HUES48 (cell line): ENCODE measurements at regions not wholly inside any gene's neighbourhood (a gene's known extent, or its start where the extent isn't known, plus 50 kb on each side); places are given as distances from the start of the nearest gene placed in this dataset.
"Not testable (repeated sequence)": the region's sequence is repeated elsewhere in the genome, so short reads cannot be mapped to it uniquely, and the experiment has no call there.

Experiments
- H3K27ac ChIP-seq: one replicate; pipeline ENCODE4 v1.7.0; 2013; ENCODE audit warnings: low read depth, low read length, inconsistent platforms
- H3K27me3 ChIP-seq: 2 replicates; pipeline ENCODE4 v1.6.1; 2013; ENCODE audit warnings: mild to moderate bottlenecking, low read length; ENCODE audit not compliant: control insufficient read depth, insufficient read depth
- H3K36me3 ChIP-seq: 2 replicates; pipeline ENCODE4 v1.6.1; 2013; ENCODE audit warnings: low read length; ENCODE audit not compliant: control insufficient read depth, insufficient read depth
- H3K4me1 ChIP-seq: 2 replicates; pipeline ENCODE4 v1.6.1; 2013; ENCODE audit warnings: mild to moderate bottlenecking, low read length; ENCODE audit not compliant: control insufficient read depth, insufficient read depth
- H3K4me3 ChIP-seq: 2 replicates; pipeline ENCODE4 v1.5.1; 2013; ENCODE audit warnings: mild to moderate bottlenecking, low read depth, low read length
- H3K9ac ChIP-seq: 2 replicates; pipeline ENCODE4 v1.6.1; 2013; ENCODE audit warnings: mild to moderate bottlenecking, low read depth, low read length, moderate library complexity
- H3K9me3 ChIP-seq: 2 replicates; pipeline ENCODE4 v1.6.1; 2013; ENCODE audit warnings: low read length; ENCODE audit not compliant: control insufficient read depth, insufficient read depth

GRCh38 chr5:136864960-136865359 is 499.6 kb upstream of the TRPC7 start:
- Histone ChIP-seq H3K4me3 (no peak overlapping the region), H3K27me3 (no peaks in the 10 kb centered on the region), H3K27ac (no peak overlapping the region), H3K9ac (no peak overlapping the region), H3K36me3 (no peaks in the 10 kb centered on the region), H3K4me1 (peaks cover 12% of the 10 kb centered on the region), H3K9me3 (no peaks in the 10 kb centered on the region)

GRCh38 chr5:136856648-136857047 is 491.3 kb upstream of the TRPC7 start:
- Histone ChIP-seq H3K9me3 (no peaks in the 10 kb centered on the region; the same call in 1 of the 2 replicates), H3K4me1 (no peaks in the 10 kb centered on the region), H3K9ac (no peak overlapping the region), H3K36me3 (no peaks in the 10 kb centered on the region), H3K27me3 (no peaks in the 10 kb centered on the region), H3K27ac (no peak overlapping the region), H3K4me3 (no peak overlapping the region)

- H3K27me3 ChIP-seq, result no peaks in the 10 kb centered on the region
- H3K36me3 ChIP-seq, result no peaks in the 10 kb centered on the region
- no peaks in the 10 kb centered on the region for H3K4me1 ChIP-seq
- no peak overlapping the region for H3K4me3 ChIP-seq
- no peaks in the 10 kb centered on the region; the same call in 1 of the 2 replicates for H3K9me3 ChIP-seq
- no peak overlapping the region for H3K9ac ChIP-seq
- no peak overlapping the region for H3K27ac ChIP-seq
Measured at GRCh38 chr5:136853971-136854370, 488.6 kb upstream of the TRPC7 start.

- no peaks in the 10 kb centered on the region for H3K27me3 ChIP-seq
Measured at GRCh38 chr5:136840601-136841000, 475.3 kb upstream of the TRPC7 start.

GRCh38 chr5:136836093-136836492 is 470.7 kb upstream of the TRPC7 start:
- Histone ChIP-seq H3K4me1 (no peaks in the 10 kb centered on the region), H3K27me3 (no peaks in the 10 kb centered on the region), H3K9me3 (no peaks in the 10 kb centered on the region)

More at GRCh38 chr5:136840601-136841000, 475.3 kb upstream of the TRPC7 start:
- Histone ChIP-seq H3K27ac (no peak overlapping the region), H3K9me3 (no peaks in the 10 kb centered on the region), H3K4me1 (no peaks in the 10 kb centered on the region), H3K36me3 (no peaks in the 10 kb centered on the region), H3K9ac (no peak overlapping the region), H3K4me3 (no peak overlapping the region)

GRCh38 chr5:136820848-136821247 is 455.5 kb upstream of the TRPC7 start:
- no peaks in the 10 kb centered on the region for H3K36me3 ChIP-seq

More at GRCh38 chr5:136836093-136836492, 470.7 kb upstream of the TRPC7 start:
- Histone ChIP-seq H3K9ac (no peak overlapping the region), H3K27ac (no peak overlapping the region), H3K4me3 (no peak overlapping the region), H3K36me3 (no peaks in the 10 kb centered on the region)

GRCh38 chr5:136819526-136820302 is 454.4 kb upstream of the TRPC7 start:
- H3K4me1 ChIP-seq, result no peaks in the 10 kb centered on the region
- no peaks in the 10 kb centered on the region for H3K27me3 ChIP-seq
- no peaks in the 10 kb centered on the region for H3K9me3 ChIP-seq
- H3K27ac ChIP-seq, result no peak overlapping the region
- H3K9ac ChIP-seq, result no peak overlapping the region
- no peak overlapping the region for H3K4me3 ChIP-seq
- no peaks in the 10 kb centered on the region for H3K36me3 ChIP-seq

More at GRCh38 chr5:136820848-136821247, 455.5 kb upstream of the TRPC7 start:
- Histone ChIP-seq H3K4me1 (no peaks in the 10 kb centered on the region), H3K27ac (no peak overlapping the region), H3K4me3 (no peak overlapping the region), H3K9ac (no peak overlapping the region), H3K9me3 (no peaks in the 10 kb centered on the region), H3K27me3 (no peaks in the 10 kb centered on the region)

DNA sequence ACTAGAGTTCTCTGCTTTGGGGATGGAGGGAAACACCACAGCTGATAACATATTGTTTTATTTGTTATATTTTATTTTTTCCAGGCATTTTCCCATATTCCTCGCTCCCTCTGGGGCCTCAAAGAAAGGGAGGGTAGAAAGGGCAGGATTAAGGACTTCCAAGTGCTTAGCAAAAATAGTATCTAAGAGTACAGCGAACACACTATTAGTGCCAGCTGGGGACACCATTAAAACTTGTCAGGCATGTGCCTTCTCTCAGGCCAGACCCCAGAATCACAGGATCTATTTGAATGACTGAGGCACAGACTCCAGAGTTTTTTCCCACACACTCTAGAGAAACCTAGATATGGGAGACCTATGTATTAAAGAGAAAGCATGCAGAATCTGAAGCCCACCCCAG is 451.0 kb upstream of the TRPC7 start:
- no peaks in the 10 kb centered on the region for H3K36me3 ChIP-seq
- H3K9ac ChIP-seq, result no peak overlapping the region
- H3K9me3 ChIP-seq, result no peaks in the 10 kb centered on the region
- H3K27me3 ChIP-seq, result no peaks in the 10 kb centered on the region
- H3K27ac ChIP-seq, result no peak overlapping the region
- H3K4me1 ChIP-seq, result no peaks in the 10 kb centered on the region
- no peak overlapping the region for H3K4me3 ChIP-seq

DNA sequence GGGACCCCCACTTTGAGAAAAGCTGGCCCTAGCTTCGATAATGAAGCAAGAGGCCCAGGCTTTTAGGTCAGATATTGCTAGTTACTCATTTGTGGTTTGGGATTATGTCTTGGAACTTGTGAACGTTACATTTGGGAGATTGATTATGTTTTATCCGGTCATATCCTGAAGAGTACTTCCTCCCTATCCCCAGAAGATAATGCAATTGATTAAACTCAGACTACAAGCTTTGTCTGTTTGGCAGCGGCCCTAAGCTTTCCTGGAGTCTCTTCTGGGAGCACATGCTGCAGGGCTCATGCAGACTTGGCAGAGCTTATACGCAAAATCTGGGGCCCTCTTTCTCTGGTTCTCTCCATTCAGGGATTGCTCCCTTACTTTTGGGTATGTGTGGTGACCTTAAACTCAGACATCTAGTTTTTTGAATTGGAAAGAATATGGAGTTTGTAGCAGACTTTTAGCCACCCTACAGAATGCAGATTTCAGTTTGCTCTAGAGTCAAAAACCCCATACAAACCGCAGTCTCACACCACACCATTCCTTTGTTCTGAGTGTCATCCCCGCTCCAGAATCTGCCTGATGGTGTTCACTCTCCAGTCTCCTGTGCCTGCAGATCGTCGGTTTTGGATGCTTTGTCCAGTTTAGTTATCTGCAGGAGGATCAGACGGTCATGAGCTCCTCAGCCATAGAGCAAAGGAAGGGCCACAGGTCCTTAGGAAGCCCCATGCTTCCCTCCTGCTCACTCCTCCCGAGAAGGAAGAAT is 449.5 kb upstream of the TRPC7 start:
- Histone ChIP-seq H3K27me3 (no peaks in the 10 kb centered on the region), H3K27ac (no peak overlapping the region), H3K4me1 (no peaks in the 10 kb centered on the region)

GRCh38 chr5:136812270-136812669 is 446.9 kb upstream of the TRPC7 start:
- not testable (repeated sequence) for H3K4me3 ChIP-seq, H3K27ac ChIP-seq, H3K27me3 ChIP-seq, H3K36me3 ChIP-seq, H3K4me1 ChIP-seq, H3K9me3 ChIP-seq, H3K9ac ChIP-seq

More for the DNA sequence above, 449.5 kb upstream of the TRPC7 start:
- Histone ChIP-seq H3K9me3 (no peaks in the 10 kb centered on the region), H3K9ac (no peak overlapping the region), H3K36me3 (no peaks in the 10 kb centered on the region), H3K4me3 (no peak overlapping the region)

DNA sequence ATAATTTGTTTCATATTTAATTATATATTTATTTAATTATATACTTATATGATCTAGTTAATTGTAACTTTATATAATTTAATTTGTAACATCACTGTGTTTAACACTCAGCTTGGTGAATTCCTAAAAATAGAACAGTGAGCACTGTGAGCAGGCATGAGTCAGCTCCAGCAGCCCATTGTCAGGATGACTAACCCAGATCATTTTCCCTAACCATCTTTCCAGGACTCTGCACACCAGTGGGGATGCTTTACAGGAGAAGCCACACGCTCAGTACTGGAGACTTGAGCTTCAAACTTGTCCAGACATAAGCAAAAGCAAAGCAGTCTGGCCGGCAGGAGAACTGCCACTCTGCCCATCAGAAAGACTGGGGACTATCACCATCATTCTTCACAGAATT is 446.2 kb upstream of the TRPC7 start:
- H3K9me3 ChIP-seq, result no peaks in the 10 kb centered on the region
- H3K27me3 ChIP-seq, result no peaks in the 10 kb centered on the region
- H3K9ac ChIP-seq, result no peak overlapping the region
- no peaks in the 10 kb centered on the region for H3K36me3 ChIP-seq
- H3K4me1 ChIP-seq, result no peaks in the 10 kb centered on the region
- no peak overlapping the region for H3K4me3 ChIP-seq
- no peak overlapping the region for H3K27ac ChIP-seq
